NOMO-1 (cell line): ENCODE measurements at regions not wholly inside any gene's neighbourhood (a gene's known extent, or its start where the extent isn't known, plus 50 kb on each side); places are given as distances from the start of the nearest gene placed in this dataset.

Source experiments
- DNase-seq, 2 experiments: peaks; one replicate each; lab custom pipeline; 2025; ENCODE audit not compliant: unreplicated experiment in 2 of 2; lab: John Stamatoyannopoulos, UW

DNA sequence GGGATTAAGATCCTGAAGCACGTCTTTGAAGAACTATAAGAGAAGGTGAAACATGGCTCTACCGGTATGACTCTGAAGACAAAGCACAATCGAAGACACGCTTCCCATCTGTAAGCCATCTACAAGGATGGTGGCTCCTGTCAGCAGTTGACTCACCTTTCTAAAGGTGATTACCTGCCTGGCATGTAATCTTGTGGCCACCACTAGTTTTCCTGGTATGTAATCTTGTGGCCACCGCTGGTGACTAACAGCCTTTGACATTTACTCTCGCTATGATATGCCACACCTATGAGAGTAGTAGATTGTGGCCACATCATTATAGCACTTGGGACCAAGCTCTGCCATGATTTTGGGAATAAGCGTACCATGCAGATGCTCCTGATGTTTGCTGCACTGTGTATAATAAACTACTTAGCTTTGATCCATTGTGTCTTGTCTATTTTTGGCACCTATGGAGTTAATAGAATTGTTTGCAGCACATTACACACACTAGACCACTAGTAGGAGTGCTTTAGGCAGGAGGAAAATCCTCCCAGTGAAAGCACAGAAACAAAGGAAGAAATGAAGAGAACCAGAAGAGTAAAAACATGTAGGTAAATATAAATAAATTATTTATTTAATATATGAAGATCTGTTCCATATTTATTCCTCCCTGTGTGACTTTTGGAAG, 59.8 kb downstream of the VAX1 start:
- no peak for DNase-seq

DNA sequence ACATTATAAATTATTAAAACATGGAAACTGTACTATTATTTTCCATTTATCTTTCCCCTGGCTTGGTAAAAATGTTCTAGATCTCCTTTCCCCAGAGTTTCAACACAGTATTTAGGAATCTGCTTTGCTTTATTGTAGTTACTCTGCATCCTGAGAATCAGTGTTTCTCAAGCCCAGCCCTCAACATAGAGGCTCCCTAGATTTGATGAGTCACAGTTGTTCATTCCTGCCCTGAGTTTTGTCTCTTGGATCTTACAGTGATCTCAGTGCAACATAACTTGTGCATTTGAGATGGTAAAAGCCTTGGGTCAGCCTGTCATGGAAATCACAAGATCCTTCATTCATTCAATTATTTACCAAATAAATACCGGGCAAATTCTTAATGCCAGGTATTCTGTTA, 63.0 kb downstream of the VAX1 start:
- no peak for DNase-seq

DNA sequence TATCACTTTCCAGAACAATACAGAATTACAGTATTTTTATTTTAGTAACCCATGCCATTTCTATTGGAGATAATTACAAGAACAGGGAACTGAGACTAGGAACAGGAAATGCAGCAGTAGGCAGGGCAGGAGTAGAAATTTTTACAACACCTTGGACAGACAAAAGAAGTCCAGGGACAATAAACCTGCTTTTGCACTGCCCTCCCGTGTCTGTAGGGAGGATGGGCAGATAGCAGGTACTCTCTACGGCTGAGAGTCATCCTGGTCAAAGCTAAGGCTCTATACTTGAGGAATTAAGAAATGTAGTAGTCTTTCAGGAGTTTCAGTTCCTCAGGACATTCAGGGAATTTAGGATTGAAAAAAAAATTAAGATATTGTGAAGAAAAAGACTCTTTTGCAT, 63.4 kb downstream of the VAX1 start:
- peak; percentile 40 to 43 for DNase-seq

DNA sequence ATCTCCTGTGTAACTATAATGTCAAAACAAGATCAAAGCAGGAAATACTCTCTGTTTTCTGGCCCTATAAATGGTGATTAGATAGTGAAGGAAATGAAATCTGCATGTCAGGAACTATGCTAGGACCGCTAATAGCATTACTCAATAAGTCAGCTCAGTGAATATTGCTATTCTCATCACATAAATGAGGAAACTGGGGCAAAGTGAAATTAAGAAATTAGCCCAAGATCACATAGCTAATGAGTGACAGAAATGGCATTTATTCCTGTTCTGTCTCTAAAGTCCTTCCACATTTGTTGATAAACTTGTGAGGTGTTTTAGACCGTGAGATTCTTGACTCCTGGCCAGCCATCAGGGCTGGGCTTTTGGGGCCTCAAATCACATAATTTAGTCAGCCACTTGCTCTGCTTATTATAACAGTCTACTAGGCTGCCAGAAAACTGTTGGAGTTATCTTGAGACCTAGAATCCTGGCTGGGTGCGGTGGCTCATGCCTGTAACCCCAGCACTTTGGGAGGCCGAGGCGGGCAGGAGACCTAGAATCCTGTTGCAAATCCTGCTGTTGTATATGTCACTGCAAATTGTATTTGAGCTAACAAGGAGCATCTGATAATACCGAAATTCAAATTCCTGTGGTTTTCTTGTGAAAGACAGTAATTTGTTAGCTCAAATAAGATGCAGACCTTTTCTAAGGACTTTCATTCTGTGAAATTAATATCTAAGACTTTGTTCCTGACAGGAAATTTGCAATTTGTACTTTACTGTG, 66.5 kb upstream of the SHTN1 start:
- peak; percentile 16 to 67 for DNase-seq
